ENCODE measurements at regions not wholly inside any gene's neighbourhood (a gene's known extent, or its start where the extent isn't known, plus 50 kb on each side); places are given as distances from the start of the nearest gene placed in this dataset.

DNA sequence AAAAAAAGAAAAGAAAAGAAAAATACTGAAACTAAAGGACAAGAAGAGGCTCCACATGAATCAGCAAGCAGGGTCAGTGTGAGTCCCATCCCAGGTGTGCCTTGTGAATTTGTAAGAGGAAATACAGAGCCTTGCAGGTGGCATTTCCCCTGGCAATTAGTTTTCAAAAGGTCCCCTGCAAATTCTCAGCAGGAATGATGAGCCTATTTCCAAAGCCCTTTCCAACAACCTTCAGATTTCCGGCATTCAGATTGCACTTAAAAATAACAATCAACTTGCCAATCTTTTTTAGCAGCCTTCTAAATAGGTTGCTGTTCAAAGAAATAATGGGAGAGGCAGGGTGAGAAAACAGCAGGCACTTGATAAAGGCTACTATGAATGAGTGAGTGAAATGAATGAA, 66.4 kb upstream of the OR13H1 start:
- Mint-ChIP-seq H3K36me3 (peaks cover 52% of the 10 kb centered on the region), H3K27ac (no peak overlapping the region)

More for the DNA sequence above, 66.4 kb upstream of the OR13H1 start:
- Mint-ChIP-seq H3K4me3 (no peak overlapping the region), H3K9me3 (peaks cover 46% of the 10 kb centered on the region), H3K4me1 (no peaks in the 10 kb centered on the region), H3K27me3 (ENCODE audit: low read depth) (no peaks in the 10 kb centered on the region)
- TF ChIP-seq, protein P1, sequence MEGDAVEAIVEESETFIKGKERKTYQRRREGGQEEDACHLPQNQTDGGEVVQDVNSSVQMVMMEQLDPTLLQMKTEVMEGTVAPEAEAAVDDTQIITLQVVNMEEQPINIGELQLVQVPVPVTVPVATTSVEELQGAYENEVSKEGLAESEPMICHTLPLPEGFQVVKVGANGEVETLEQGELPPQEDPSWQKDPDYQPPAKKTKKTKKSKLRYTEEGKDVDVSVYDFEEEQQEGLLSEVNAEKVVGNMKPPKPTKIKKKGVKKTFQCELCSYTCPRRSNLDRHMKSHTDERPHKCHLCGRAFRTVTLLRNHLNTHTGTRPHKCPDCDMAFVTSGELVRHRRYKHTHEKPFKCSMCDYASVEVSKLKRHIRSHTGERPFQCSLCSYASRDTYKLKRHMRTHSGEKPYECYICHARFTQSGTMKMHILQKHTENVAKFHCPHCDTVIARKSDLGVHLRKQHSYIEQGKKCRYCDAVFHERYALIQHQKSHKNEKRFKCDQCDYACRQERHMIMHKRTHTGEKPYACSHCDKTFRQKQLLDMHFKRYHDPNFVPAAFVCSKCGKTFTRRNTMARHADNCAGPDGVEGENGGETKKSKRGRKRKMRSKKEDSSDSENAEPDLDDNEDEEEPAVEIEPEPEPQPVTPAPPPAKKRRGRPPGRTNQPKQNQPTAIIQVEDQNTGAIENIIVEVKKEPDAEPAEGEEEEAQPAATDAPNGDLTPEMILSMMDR (IDR thresholded peaks at IDR 0.05; ENCODE audit: unreplicated experiment) = no peak
- no peak for DNase-seq (ENCODE audit: low spot score in 2 of 2, unreplicated experiment in 2 of 2)

Data from mesothelial cell of epicardium (in vitro differentiated cells).